Activated naive CD8-positive, alpha-beta T cell treated with anti-CD3 and anti-CD28 coated beads, Interleukin-2, amount 50 U/mL, for 16 hours (primary cell): ENCODE measurements at regions not wholly inside any gene's neighbourhood (a gene's known extent, or its start where the extent isn't known, plus 50 kb on each side); places are given as distances from the start of the nearest gene placed in this dataset.
A peak's percentile ranks its signal among the peaks of the same experiment; 100 is the strongest.
"Not testable (repeated sequence)": the region's sequence is repeated elsewhere in the genome, so short reads cannot be mapped to it uniquely, and the experiment has no call there.

Experiments used
- DNase-seq: peaks from one replicate; pipeline ENCODE4 v3.0.0-alpha.2; 2020; ENCODE audit warnings: low read depth, low spot score

- DNase-seq = peak; percentile 25
These were observed 166.8 kb upstream of the PGRMC2 start for GRCh38 chr4:128454281-128454871.

- DNase-seq = no peak
These were observed 164.8 kb upstream of the PGRMC2 start for GRCh38 chr4:128452415-128452814.

- DNase-seq = no peak
These were observed 163.8 kb upstream of the PGRMC2 start for GRCh38 chr4:128451270-128451905.

- no peak for DNase-seq
These were observed 162.9 kb upstream of the PGRMC2 start for GRCh38 chr4:128450326-128451120.

- no peak for DNase-seq
These were observed 161.6 kb upstream of the PGRMC2 start for GRCh38 chr4:128449251-128449650.

DNA sequence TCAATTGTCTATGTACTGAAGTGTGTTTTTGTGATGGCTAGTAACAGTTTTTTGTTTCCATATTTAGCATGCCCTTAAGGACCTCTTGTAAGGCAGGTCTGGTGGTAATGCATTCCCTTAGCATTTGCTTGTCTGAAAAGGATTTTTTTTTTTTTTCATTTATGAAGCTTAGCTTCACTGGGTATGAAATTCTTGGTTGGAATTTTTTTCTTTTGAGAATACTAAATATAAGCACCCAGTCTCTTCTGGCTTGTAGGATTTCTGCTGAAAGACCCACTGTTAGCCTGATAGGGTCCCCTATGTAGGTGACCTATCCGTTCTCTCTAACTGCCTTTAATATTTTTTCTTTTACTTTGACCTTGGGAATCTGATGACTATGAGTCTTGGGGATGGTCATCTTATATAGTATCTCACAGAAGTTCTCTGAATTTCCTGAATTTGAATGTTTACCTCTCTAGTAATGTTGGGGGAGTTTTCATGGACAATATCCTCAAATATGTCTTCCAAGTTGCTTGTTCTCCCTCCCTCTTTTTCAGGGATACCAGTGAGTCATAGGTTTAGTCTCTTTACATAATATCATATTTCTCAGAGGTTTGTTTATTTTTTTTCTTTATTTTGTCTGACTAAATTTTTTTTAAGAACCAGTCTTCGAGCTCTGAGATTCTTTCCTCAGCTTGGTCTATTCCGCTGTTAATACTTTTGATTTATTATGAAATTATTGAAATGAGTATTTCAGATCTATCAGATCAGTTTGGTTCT is 157.1 kb upstream of the PGRMC2 start:
- no peak for DNase-seq

DNA sequence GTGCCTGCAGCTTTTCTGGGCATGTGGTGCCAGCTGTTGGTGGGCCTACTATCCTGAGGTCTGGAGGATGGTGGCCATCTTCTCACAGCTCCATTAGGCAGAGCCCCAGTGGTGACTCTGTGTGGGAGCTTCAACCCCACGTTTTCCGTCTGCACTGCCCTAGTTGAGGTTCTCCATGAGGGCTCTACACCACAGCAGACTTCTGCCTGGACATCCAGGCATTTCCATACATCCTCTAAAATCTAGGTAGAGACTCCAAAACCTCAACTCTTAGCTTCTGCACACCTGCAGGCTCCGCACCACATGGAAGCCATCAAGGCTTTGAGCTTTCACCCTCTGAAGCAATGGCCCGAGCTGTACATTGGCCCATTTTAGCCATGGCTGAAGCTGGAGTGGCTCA is 153.3 kb upstream of the PGRMC2 start:
- no peak for DNase-seq

DNA sequence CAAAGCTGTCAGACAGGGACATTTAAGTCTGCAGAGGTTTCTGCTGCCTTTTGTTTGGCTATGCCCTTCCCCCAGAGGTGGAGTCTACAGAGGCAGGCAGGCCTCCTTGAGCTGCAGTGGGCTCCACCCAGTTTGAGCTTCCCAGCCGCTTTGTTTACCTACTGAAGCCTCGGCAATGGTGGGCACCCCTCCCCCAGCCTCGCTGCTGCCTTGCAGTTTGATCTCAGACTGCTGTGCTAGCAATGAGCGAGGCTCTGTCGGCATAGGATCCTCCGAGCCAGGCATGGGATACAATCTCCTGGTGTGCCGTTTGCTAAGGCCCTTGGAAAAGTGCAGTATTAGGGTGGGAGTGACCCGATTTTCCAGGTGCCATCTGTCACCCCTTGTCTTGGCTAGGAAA is 149.4 kb upstream of the PGRMC2 start:
- not testable (repeated sequence) for DNase-seq

DNA sequence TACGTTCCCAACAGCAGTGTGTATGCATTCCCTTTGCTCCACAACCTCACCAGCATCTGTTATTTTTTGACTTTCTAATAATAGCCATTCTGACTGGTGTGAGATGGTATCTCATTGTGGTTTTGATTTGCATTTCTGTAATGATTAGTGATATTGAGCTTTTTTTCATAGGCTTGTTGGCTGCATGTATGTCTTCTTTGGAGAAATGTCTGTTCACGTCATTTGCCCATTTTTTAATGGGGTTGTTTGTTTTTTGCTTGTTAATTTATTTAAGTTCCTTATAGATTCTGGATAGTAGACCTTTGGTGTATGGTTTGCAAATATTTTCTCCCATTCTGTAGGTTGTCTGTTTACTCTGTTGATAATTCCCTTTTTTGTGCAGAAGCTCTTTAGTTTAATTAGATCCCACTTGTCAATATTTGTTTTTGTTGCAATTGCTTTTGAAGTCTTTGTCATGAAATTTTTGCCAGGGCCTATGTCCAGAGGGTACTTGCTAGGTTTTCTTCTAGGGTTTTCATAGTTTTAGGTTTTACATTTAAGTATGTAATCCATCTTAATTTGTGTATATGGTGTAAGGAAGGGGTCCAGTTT is 141.5 kb upstream of the PGRMC2 start:
- not testable (repeated sequence) for DNase-seq

DNA sequence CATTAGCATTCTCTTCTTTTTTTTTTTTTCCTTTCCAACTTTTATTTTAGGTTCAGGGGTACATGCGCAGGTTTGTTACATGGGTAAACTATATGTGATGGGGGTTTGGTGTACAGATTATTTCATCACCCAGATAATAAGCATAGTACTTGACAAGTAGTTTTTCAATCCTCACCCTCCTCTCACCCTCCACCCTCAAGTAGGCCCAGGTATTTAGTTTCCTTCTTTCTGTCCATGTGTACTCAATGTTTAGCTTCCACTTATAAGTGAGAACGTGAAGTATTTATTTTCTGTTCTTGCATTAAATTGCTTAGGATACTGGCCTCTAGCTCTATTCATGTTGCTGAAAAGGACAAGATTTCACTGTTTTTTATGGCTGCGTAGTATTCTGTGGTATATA is 140.8 kb upstream of the PGRMC2 start:
- DNase-seq = no peak

DNA sequence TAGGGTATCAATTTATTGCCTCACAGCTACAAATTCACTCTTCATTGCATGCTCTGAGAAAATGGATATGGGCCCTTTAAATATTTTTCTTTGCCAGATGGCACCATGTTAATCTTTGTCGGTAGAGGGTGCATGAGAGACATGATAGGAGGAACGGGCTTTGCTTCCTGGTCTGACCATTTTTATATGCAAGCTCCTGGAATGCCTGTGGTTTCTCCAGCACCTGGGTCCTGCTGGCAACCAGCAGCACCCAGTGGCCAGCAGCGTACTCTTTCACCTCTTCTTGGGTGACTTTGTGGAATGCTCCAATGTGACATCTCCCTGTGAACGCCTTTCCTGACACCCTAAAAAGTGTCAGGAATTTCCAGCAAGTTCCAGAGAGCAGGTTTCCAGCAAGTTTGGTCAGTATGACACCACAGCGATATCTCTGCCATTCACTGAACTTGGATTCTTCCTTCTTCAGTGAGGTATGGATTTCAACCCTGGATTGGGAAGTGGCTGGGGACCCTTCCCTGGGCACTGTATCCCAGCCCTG is 140.3 kb upstream of the PGRMC2 start:
- DNase-seq = no peak

GRCh38 chr4:128424527-128425497 is 137.2 kb upstream of the PGRMC2 start:
- no peak for DNase-seq

DNA sequence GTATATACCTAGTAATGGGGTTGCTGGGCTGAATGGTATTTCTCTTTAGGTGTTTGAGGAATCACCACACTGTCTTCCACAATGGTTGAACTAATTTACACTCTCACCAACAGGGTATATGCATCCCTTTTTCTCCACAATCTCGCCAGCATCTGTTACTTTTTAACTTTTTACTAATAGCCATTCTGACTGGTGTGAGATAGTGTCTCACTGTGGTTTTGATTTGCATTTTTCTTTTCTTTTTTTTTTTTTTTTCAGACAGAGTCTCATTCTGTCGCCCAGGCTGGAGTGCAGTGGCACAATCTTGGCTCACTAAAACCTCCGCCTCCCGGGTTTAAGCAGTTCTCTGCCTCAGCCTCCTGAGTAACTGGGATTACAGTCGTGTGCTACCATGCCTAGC is 134.7 kb upstream of the PGRMC2 start:
- not testable (repeated sequence) for DNase-seq

GRCh38 chr4:128416921-128417320 is 129.3 kb upstream of the PGRMC2 start:
- no peak for DNase-seq

DNA sequence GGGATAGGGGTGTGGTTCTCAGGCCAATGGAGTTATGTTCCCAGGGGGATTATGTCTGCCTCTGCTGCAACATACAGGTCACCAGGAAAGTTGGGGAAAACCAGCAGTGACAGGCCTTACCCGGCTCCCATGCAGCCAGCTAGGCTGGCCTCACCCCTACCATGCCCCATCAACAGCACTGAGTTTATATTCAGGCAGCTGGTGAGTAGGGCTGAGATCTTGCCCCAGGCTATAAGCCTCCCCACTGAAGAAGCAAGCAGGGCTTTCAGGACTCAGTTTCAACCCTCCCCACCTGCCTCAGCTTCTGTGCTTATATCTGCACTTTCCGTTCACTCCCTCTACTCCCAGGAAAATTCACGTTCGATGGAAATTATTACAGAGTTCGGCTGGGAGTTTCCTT is 122.4 kb upstream of the PGRMC2 start:
- DNase-seq = no peak

DNA sequence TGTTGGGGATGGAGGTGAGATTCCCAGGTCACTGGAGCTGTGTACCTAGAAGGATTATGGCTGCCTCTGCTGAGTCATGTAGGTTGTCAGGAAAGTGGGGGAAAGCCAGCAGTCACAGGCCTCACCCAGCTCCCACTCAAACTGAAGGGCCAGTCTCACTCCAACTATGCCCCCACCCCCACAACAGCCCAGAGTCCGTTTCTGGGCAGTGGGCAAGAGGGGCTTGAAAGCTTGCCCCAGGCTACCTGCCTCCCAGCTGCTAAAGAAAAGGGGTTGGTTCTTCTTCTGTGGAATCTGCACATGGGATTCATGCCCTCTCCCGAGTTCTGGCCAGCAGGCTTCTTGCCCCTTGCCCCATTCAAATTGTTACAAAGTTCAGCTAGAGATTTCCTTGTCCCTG is 116.0 kb upstream of the PGRMC2 start:
- DNase-seq = no peak

GRCh38 chr4:128394778-128395177 is 107.2 kb upstream of the PGRMC2 start:
- no peak for DNase-seq

GRCh38 chr4:128393101-128393704 is 105.6 kb upstream of the PGRMC2 start:
- no peak for DNase-seq

- DNase-seq = no peak
These were observed 102.9 kb upstream of the PGRMC2 start for GRCh38 chr4:128390475-128390996.

DNA sequence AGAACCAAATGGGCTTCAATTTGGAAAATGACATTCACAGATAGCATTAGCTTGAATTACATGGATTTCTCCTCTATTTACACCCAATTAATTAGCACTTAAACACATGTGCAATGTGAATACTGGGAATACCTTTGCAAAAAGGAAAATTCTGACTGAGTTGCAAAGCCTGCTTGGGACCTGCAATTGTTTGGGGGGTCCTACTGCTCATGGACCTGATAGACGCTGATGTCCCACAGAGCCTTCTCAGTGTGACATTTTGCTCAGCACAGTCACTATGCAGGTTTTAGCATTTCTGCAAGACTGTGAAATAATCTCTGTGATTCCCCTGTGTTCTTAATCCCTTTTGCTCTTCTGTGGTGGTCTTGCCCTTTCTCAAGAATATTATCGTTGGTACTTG is 101.2 kb upstream of the PGRMC2 start:
- DNase-seq = no peak
